Right renal cortex interstitium (tissue), 3 donors: ENCODE measurements at regions not wholly inside any gene's neighbourhood (a gene's known extent, or its start where the extent isn't known, plus 50 kb on each side); places are given as distances from the start of the nearest gene placed in this dataset.
A peak's percentile ranks its signal among the peaks of the same experiment; 100 is the strongest.
"Not testable (repeated sequence)": the region's sequence is repeated elsewhere in the genome, so short reads cannot be mapped to it uniquely, and the experiment has no call there.

Experiments used
- DNase-seq, 3 donors: peaks; one replicate each; pipeline ENCODE4 v3.0.0-alpha.2; 2013; ENCODE audit warnings: low read depth in 3 of 3, low spot score in 2 of 3

GRCh38 chr5:18197734-18198133 is 563.5 kb downstream of the TAF11L14 start:
- no peak for DNase-seq

- no peak for DNase-seq
Observed at GRCh38 chr5:18202164-18202563, 567.9 kb downstream of the TAF11L14 start.

- no peak for DNase-seq
Observed at GRCh38 chr5:18203296-18203695, 569.0 kb downstream of the TAF11L14 start.

GRCh38 chr5:18213666-18214065 is 579.4 kb downstream of the TAF11L14 start:
- DNase-seq, result no peak

- DNase-seq, result no peak
Observed at GRCh38 chr5:18216016-18216415, 581.8 kb downstream of the TAF11L14 start.

GRCh38 chr5:18216729-18217128 is 582.5 kb downstream of the TAF11L14 start:
- DNase-seq, result no peak

GRCh38 chr5:18219241-18219640 is 585.0 kb downstream of the TAF11L14 start:
- no peak for DNase-seq

- no peak for DNase-seq
Observed at GRCh38 chr5:18220631-18221030, 586.4 kb downstream of the TAF11L14 start.

GRCh38 chr5:18236386-18236785 is 602.1 kb downstream of the TAF11L14 start:
- DNase-seq, result no peak

GRCh38 chr5:18238321-18238720 is 604.1 kb downstream of the TAF11L14 start:
- DNase-seq, result no peak

GRCh38 chr5:18240971-18241370 is 606.7 kb downstream of the TAF11L14 start:
- DNase-seq, result no peak

- DNase-seq, result no peak
Observed at GRCh38 chr5:18243846-18244245, 609.6 kb downstream of the TAF11L14 start.

- DNase-seq, result no peak
Observed at GRCh38 chr5:18244309-18244708, 610.0 kb downstream of the TAF11L14 start.

- DNase-seq, result no peak
Observed at GRCh38 chr5:18252559-18252958, 618.3 kb downstream of the TAF11L14 start.

GRCh38 chr5:18264126-18264882 is 630.0 kb downstream of the TAF11L14 start:
- no peak for DNase-seq

- peak in 1 of 3 donors; percentile 1 for DNase-seq
Observed at GRCh38 chr5:18270635-18271338, 636.5 kb downstream of the TAF11L14 start.

GRCh38 chr5:18276939-18277338 is 642.7 kb downstream of the TAF11L14 start:
- DNase-seq, result no peak

GRCh38 chr5:18281947-18282581 is 647.8 kb downstream of the TAF11L14 start:
- DNase-seq, result peak; percentile 15 to 25 (median 15)

- no peak for DNase-seq
Observed at GRCh38 chr5:18285257-18285656, 651.0 kb downstream of the TAF11L14 start.

GRCh38 chr5:18292146-18292545 is 657.9 kb downstream of the TAF11L14 start:
- no peak for DNase-seq

- DNase-seq, result not testable (repeated sequence)
Observed at GRCh38 chr5:18295696-18296095, 661.4 kb downstream of the TAF11L14 start.

- no peak for DNase-seq
Observed at GRCh38 chr5:18299166-18299565, 664.9 kb downstream of the TAF11L14 start.
